SIG-M5 treated with dmso at 0.1 percent for 504 hours (cell line): ENCODE measurements at regions not wholly inside any gene's neighbourhood (a gene's known extent, or its start where the extent isn't known, plus 50 kb on each side); places are given as distances from the start of the nearest gene placed in this dataset.
"Not testable (repeated sequence)": the region's sequence is repeated elsewhere in the genome, so short reads cannot be mapped to it uniquely, and the experiment has no call there.

Experiments used
- DNase-seq: peaks from one replicate; lab custom pipeline; 2025; ENCODE audit not compliant: unreplicated experiment; lab: John Stamatoyannopoulos, UW

- peak; percentile 56 for DNase-seq
Measured at GRCh38 chr1:145191272-145191675, 50.7 kb downstream of the PPIAL4D start.

- DNase-seq = not testable (repeated sequence)
Measured at GRCh38 chr1:145189543-145190030, 52.4 kb downstream of the PPIAL4D start.

- DNase-seq = not testable (repeated sequence)
Measured at GRCh38 chr1:145188869-145189542, 53.0 kb downstream of the PPIAL4D start.

GRCh38 chr1:145182606-145183413, 59.2 kb downstream of the PPIAL4D start:
- DNase-seq = not testable (repeated sequence)

- not testable (repeated sequence) for DNase-seq
Measured at GRCh38 chr1:145176285-145176925, 65.6 kb downstream of the PPIAL4D start.

- not testable (repeated sequence) for DNase-seq
Measured at GRCh38 chr1:145174377-145174776, 67.6 kb downstream of the PPIAL4D start.

- DNase-seq = not testable (repeated sequence)
Measured at GRCh38 chr1:145168220-145168848, 72.6 kb downstream of the FAM72D start.

GRCh38 chr1:145164360-145164759, 68.6 kb downstream of the FAM72D start:
- DNase-seq = not testable (repeated sequence)
